A673 (cell line): ENCODE measurements at regions not wholly inside any gene's neighbourhood (a gene's known extent, or its start where the extent isn't known, plus 50 kb on each side); places are given as distances from the start of the nearest gene placed in this dataset.
"Not testable (repeated sequence)": the region's sequence is repeated elsewhere in the genome, so short reads cannot be mapped to it uniquely, and the experiment has no call there.

ENCODE experiments used
- BruUV-seq: library from RNA; stranded (reverse); fragments of 400-500 nt; replicated peaks from 2 replicates; lab custom pipeline; 2021; lab: Mats Ljungman, UMichigan
- CTCF ChIA-PET: fragments of 300-600 bp; sonication (Branson Sonifier 250); formaldehyde crosslinking; loops from one replicate; lab custom pipeline; 2022; ENCODE audit warnings: antibody characterized with exemption; lab: Charles Lee
- POLR2A ChIA-PET: fragments of 300-600 bp; sonication (Branson Sonifier 250); formaldehyde crosslinking; loops from one replicate; lab custom pipeline; 2022; ENCODE audit warnings: antibody characterized with exemption; ENCODE audit not compliant: low non-redundant PET; lab: Charles Lee
- DNase-seq: peaks from one replicate; pipeline ENCODE4 v3.0.0-alpha.2; 2015; ENCODE audit warnings: low spot score
- H3K27ac ChIP-seq: fragments of 200-600 bp; sonication (generic); 2 replicates; pipeline ENCODE4 v1.5.1; 2016; ENCODE audit warnings: mixed run types, low read depth, mild to moderate bottlenecking, mixed read lengths, antibody characterized with exemption, low read length; ENCODE audit not compliant: poor library complexity, severe bottlenecking
- H3K27me3 ChIP-seq: fragments of 200-600 bp; sonication (generic); replicated peaks from 2 replicates; pipeline ENCODE4 v1.6.1; 2017; ENCODE audit warnings: mixed run types, low read depth, mild to moderate bottlenecking, mixed read lengths, antibody characterized with exemption, low read length; ENCODE audit not compliant: insufficient read depth, poor library complexity
- H3K36me3 ChIP-seq: fragments of 200-600 bp; sonication (generic); 2 replicates; pipeline ENCODE4 v1.6.1; 2016; ENCODE audit warnings: mixed run types, mild to moderate bottlenecking, mixed read lengths, antibody characterized with exemption, low read length; ENCODE audit not compliant: insufficient read depth, poor library complexity, severe bottlenecking
- H3K4me1 ChIP-seq: fragments of 200-600 bp; sonication (generic); 2 replicates; pipeline ENCODE4 v1.6.1; 2017; ENCODE audit warnings: mixed run types, mild to moderate bottlenecking, mixed read lengths, antibody characterized with exemption, low read length; ENCODE audit not compliant: insufficient read depth, poor library complexity, severe bottlenecking
- H3K4me3 ChIP-seq: fragments of 200-600 bp; sonication (generic); 2 replicates; pipeline ENCODE4 v1.5.1; 2016; ENCODE audit warnings: low read depth, mixed run types, mild to moderate bottlenecking, mixed read lengths, low read length; ENCODE audit not compliant: poor library complexity, severe bottlenecking
- H3K9me3 ChIP-seq: fragments of 200-600 bp; sonication (generic); 2 replicates; pipeline ENCODE4 v1.6.1; 2016; ENCODE audit warnings: mixed run types, low read depth, mild to moderate bottlenecking, mixed read lengths, antibody characterized with exemption, low read length; ENCODE audit not compliant: poor library complexity, severe bottlenecking
- EZH2 ChIP-seq: fragments of 200-600 bp; sonication (generic); IDR thresholded peaks from 2 replicates; pipeline ENCODE4 v1.6.1; 2017; ENCODE audit warnings: borderline replicate concordance, low read depth, mild to moderate bottlenecking, mixed read lengths, antibody characterized with exemption, low read length; ENCODE audit not compliant: poor library complexity, severe bottlenecking
- intact Hi-C: fragments of 100-400 bp; cut with micrococcal nuclease; formaldehyde crosslinking; loops from one replicate; pipeline ENCODE4 v1.10.0; 2022; ENCODE audit not compliant: unreplicated experiment
- TF ChIP-seq, protein P1 (sequence below): fragments of 300-800, 200-600 bp; sonication (generic); conservative IDR thresholded peaks from 2 replicates; pipeline ENCODE4 v1.5.1; 2017; ENCODE audit warnings: low read depth, mild to moderate bottlenecking, antibody characterized with exemption, low read length, moderate library complexity, mixed read lengths

DNA sequence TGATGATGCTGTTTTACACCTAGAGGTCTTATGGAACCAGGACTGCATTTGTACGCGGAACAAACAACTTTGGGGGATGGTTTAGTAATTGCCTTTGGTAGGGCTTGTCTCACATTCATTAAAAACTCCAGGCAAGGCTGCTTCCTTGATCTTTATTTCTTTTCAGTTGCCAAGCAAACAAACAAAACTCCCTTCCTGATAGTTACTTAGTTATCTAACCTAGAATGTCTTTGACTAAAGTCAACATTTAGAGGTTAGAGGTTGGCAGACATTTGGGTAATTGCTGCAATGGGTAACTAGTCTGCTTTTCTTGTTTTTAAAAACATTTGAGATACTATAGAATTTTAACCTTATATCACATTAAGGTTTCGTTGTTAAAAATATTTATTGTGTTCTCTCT lies 500.9 kb upstream of the PTBP2 start:
- H3K27ac ChIP-seq: no peak overlapping the region
- H3K36me3 ChIP-seq: no peaks in the 10 kb centered on the region
- peaks cover 6% of the 10 kb centered on the region for H3K4me1 ChIP-seq
- no peak overlapping the region for H3K4me3 ChIP-seq
- no TSS peak for BruUV-seq
- no peak for DNase-seq
- intact Hi-C loops: no loop called here
- H3K9me3 ChIP-seq: no peaks in the 10 kb centered on the region
- TF ChIP-seq EZH2: no peak
- TF ChIP-seq, protein P1, sequence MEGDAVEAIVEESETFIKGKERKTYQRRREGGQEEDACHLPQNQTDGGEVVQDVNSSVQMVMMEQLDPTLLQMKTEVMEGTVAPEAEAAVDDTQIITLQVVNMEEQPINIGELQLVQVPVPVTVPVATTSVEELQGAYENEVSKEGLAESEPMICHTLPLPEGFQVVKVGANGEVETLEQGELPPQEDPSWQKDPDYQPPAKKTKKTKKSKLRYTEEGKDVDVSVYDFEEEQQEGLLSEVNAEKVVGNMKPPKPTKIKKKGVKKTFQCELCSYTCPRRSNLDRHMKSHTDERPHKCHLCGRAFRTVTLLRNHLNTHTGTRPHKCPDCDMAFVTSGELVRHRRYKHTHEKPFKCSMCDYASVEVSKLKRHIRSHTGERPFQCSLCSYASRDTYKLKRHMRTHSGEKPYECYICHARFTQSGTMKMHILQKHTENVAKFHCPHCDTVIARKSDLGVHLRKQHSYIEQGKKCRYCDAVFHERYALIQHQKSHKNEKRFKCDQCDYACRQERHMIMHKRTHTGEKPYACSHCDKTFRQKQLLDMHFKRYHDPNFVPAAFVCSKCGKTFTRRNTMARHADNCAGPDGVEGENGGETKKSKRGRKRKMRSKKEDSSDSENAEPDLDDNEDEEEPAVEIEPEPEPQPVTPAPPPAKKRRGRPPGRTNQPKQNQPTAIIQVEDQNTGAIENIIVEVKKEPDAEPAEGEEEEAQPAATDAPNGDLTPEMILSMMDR: no peak
- ChIA-PET POLR2A (no interaction called here), CTCF (no interaction called here)
- H3K27me3 ChIP-seq: no peaks in the 10 kb centered on the region

DNA sequence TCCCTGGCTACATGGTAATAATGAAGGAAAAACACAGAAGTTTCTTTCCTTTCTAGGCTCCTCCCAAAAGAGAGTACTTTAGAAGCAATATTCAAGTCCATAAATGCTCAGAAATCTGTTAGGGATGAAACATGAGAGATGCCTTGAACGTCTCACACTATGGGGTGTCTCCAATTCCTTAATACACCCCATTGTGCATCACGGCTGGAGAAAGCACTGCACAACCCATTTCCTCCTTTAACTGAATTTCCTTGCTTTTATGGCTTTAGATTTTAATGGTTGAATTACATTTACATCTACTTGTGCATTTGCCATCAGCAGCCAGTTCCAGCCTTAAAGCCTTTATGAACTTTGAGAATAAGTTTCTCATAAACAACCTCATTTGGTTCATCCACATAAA lies 498.9 kb upstream of the PTBP2 start:
- Histone ChIP-seq H3K9me3 (no peaks in the 10 kb centered on the region), H3K4me1 (peaks cover 6% of the 10 kb centered on the region), H3K4me3 (no peak overlapping the region), H3K36me3 (no peaks in the 10 kb centered on the region), H3K27me3 (no peaks in the 10 kb centered on the region), H3K27ac (no peak overlapping the region)
- BruUV-seq: no TSS peak
- TF ChIP-seq, protein P1: no peak
- no peak for TF ChIP-seq EZH2
- ChIA-PET POLR2A (no interaction called here), CTCF (no interaction called here)
- peak; percentile 83 for DNase-seq
- intact Hi-C loops: no loop called here

DNA sequence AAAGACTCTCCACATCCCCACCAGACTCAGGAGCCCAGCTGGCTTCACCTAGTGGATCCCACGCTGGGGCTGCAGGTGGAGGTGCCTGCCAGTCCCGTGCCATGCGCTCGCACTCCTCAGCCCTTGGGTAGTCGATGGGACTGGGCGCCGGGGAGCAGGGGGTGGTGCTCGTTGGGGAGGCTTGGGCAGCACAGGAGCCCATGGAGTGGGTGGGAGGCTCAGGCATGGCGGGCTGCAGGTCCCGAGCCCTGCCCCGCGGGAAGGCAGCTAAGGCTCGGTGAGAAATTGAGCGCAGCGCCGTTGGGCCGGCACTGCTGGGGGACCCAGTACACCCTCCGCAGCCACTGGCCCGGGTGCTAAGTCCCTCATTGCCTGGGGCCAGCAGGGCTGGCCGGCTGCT lies 497.4 kb upstream of the PTBP2 start:
- intact Hi-C loops, CTCF ChIA-PET, DNase-seq: not testable (repeated sequence)

DNA sequence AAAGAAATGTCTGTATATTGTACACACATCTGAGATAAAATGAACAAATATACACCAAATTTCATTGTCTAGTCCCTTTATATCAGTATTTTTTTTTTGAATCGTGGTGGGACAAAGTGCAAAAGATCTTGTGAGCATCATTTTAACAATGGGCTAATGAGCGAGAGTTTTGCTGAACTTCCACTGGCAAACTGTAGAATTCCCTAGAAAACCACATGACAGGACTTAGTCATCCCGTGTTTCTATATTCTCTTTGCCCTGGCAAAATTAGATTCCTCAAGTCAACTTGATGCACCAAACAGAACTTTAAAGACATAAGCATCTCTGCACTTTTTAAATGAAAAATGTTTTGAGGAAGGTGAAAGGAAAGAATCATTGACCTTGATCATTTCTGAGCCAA lies 488.2 kb upstream of the PTBP2 start:
- CTCF ChIA-PET: no interaction called here
- Histone ChIP-seq H3K36me3 (no peaks in the 10 kb centered on the region), H3K9me3 (no peaks in the 10 kb centered on the region), H3K27me3 (no peaks in the 10 kb centered on the region), H3K27ac (no peak overlapping the region), H3K4me1 (peaks cover 8% of the 10 kb centered on the region), H3K4me3 (no peak overlapping the region)
- intact Hi-C loops: loop anchor here (10.0 kb wide), 4 partner anchors 291 to 1591 kb away; no protein-coding TSS in a partner anchor
- DNase-seq: no peak
- POLR2A ChIA-PET: no interaction called here
- no peak for TF ChIP-seq EZH2
- TF ChIP-seq, protein P1: no peak
- no TSS peak for BruUV-seq

More for the DNA sequence above, 497.4 kb upstream of the PTBP2 start:
- H3K4me3 ChIP-seq, H3K9me3 ChIP-seq, H3K27ac ChIP-seq, BruUV-seq, POLR2A ChIA-PET, H3K4me1 ChIP-seq, H3K27me3 ChIP-seq, H3K36me3 ChIP-seq: not testable (repeated sequence)
